Immature natural killer cell (primary cell): ENCODE measurements at regions not wholly inside any gene's neighbourhood (a gene's known extent, or its start where the extent isn't known, plus 50 kb on each side); places are given as distances from the start of the nearest gene placed in this dataset.
A peak's percentile ranks its signal among the peaks of the same experiment; 100 is the strongest.
"Not testable (repeated sequence)": the region's sequence is repeated elsewhere in the genome, so short reads cannot be mapped to it uniquely, and the experiment has no call there.

Experiments used
- DNase-seq, 3 donors: peaks; one replicate each; pipeline ENCODE4 v3.0.0; 2022; ENCODE audit warnings: mixed read lengths in 1 of 3
- H3K27ac Mint-ChIP-seq, 6 donors: one replicate each; pipeline ENCODE4 v1.8.0; 2020; ENCODE audit warnings: mixed read lengths in 6 of 6, mild to moderate bottlenecking in 5 of 6, inconsistent platforms in 4 of 6, moderate library complexity in 3 of 6
- H3K27me3 Mint-ChIP-seq, 3 donors: one replicate each; pipeline ENCODE4 v1.8.0; 2020 to 2021; ENCODE audit warnings: low read depth in 3 of 3, mild to moderate bottlenecking in 3 of 3, mixed read lengths in 3 of 3, moderate library complexity in 3 of 3, inconsistent platforms in 1 of 3
- H3K36me3 Mint-ChIP-seq, 3 donors: one replicate each; pipeline ENCODE4 v1.8.0; 2020; ENCODE audit warnings: mixed read lengths in 3 of 3, inconsistent platforms in 2 of 3, mild to moderate bottlenecking in 2 of 3
- H3K4me1 Mint-ChIP-seq, 2 donors: one replicate each; pipeline ENCODE4 v1.8.0; 2020; ENCODE audit warnings: inconsistent platforms in 2 of 2, mild to moderate bottlenecking in 2 of 2, mixed read lengths in 2 of 2, moderate library complexity in 1 of 2
- H3K4me3 Mint-ChIP-seq, 5 donors: one replicate each; pipeline ENCODE4 v1.8.0; 2020; ENCODE audit warnings: mild to moderate bottlenecking in 5 of 5, mixed read lengths in 5 of 5, inconsistent platforms in 3 of 5, moderate library complexity in 3 of 5
- H3K9me3 Mint-ChIP-seq, 6 donors: one replicate each; pipeline ENCODE4 v1.8.0; 2020; ENCODE audit warnings: mild to moderate bottlenecking in 6 of 6, mixed read lengths in 6 of 6, inconsistent platforms in 4 of 6, moderate library complexity in 3 of 6

DNA sequence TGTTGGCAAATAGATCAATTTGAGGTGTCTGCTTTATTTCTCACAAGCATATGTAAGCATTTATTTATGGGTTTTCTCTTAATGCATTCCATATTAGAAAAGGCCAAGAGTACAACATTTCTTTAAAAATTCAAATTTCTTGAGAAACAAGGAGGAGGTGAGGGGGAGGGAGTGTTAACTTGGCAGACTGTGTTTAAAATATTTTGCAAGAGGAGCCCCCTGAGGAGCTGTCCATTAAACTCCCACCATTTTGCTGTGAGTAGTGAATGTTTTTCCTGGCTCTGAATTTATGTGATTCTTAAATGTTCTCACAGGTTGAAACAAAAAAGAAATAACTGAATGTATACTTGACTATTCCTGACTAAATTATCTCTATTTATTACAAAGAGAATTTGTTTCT is 363.8 kb downstream of the PTPRC start:
- peaks cover 2 to 8% of the 10 kb centered on the region in 2 donors for H3K4me1 Mint-ChIP-seq
- H3K4me3 Mint-ChIP-seq: no peak overlapping the region
- H3K36me3 Mint-ChIP-seq: peaks cover 3 to 7% (median 5%) of the 10 kb centered on the region in 3 donors
- DNase-seq: no peak
- H3K27ac Mint-ChIP-seq: no peak overlapping the region
- H3K27me3 Mint-ChIP-seq: peaks cover 0 to 5% (median 2%) of the 10 kb centered on the region in 3 donors
- no peaks in the 10 kb centered on the region for H3K9me3 Mint-ChIP-seq

DNA sequence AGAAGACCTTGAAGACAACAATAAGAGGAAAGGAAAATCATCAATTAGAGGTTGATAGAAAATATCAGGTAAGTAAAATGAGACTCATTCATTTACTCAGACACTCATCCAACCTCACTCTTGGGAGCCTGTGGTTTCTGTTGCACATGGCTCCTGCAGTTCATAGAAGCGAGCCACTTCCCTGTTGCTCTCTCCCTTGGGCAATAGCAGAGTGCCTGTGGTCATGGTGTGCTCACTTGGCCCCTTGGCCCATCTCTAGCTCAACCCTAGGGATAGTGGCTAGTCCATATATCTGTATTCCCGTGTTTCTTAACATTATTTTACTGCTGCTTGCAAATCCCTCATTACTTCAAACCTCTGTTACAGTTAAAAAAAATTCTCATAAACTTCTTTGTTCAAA is 368.6 kb downstream of the PTPRC start:
- Mint-ChIP-seq H3K4me3 (no peak overlapping the region), H3K27me3 (peaks cover 2 to 4% (median 2%) of the 10 kb centered on the region in 3 donors)
- DNase-seq: no peak

DNA sequence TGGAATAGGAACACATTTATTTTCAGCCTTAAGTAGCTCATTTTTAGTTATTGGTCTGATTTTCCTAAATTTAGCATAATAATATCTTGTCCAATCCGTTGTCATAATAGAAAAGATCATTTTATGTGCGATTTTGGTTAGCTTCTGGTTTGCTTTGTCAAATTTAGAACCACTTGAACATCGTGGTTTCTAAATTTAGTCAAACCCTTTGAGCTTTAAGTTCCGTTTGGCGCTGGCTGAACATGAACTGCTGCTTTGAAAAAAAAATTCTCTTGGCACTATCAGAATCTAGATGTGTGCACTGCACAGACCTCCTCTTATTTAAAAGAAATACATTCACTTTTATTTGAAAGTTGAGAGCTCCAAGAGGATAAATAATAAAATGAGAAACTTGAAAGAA is 370.6 kb downstream of the PTPRC start:
- H3K4me1 Mint-ChIP-seq: peaks cover 32 to 67% of the 10 kb centered on the region in 2 donors
- H3K27ac Mint-ChIP-seq: peak overlapping the region; percentile 2 to 65 (median 54)
- H3K36me3 Mint-ChIP-seq: peaks cover 3 to 8% (median 5%) of the 10 kb centered on the region in 3 donors
- H3K9me3 Mint-ChIP-seq: no peaks in the 10 kb centered on the region
- DNase-seq: peak in 2 of 3 donors; percentile 3 to 15
- peaks cover 2 to 4% (median 4%) of the 10 kb centered on the region in 3 donors for H3K27me3 Mint-ChIP-seq
- peak overlapping the region; percentile 60 to 77 (median 72) for H3K4me3 Mint-ChIP-seq

More for the DNA sequence above, 368.6 kb downstream of the PTPRC start:
- no peak overlapping the region for H3K27ac Mint-ChIP-seq
- H3K36me3 Mint-ChIP-seq: peaks cover 3 to 8% (median 5%) of the 10 kb centered on the region in 3 donors
- H3K9me3 Mint-ChIP-seq: no peaks in the 10 kb centered on the region
- peaks cover 32 to 54% of the 10 kb centered on the region in 2 donors for H3K4me1 Mint-ChIP-seq

DNA sequence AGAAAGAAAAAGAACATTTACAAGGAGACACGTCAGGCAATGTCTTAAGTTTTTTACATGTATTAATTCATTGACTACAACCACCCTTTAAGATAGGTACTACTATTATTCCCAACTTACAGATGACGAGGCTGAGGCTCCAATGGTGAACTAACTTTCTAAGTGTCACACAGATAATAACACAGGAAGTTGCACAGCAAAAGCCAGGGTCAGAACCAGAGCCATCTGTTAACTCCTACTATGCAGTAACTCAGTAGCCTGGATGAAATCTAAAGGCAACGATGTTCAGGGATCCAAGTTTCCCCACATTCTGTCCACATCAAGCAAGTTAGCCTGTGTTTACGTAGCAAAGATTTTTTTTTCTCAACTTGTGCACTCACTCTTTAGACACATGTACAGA is 371.7 kb downstream of the PTPRC start:
- Mint-ChIP-seq H3K4me3 (peak overlapping the region; percentile 8 to 77 (median 72)), H3K9me3 (no peaks in the 10 kb centered on the region), H3K27ac (peak overlapping the region in 1 of 6 donors; percentile 57), H3K4me1 (peaks cover 32 to 73% of the 10 kb centered on the region in 2 donors), H3K36me3 (peaks cover 3 to 11% (median 5%) of the 10 kb centered on the region in 3 donors), H3K27me3 (peaks cover 2 to 4% (median 4%) of the 10 kb centered on the region in 3 donors)
- DNase-seq: peak; percentile 53 to 63 (median 55)

DNA sequence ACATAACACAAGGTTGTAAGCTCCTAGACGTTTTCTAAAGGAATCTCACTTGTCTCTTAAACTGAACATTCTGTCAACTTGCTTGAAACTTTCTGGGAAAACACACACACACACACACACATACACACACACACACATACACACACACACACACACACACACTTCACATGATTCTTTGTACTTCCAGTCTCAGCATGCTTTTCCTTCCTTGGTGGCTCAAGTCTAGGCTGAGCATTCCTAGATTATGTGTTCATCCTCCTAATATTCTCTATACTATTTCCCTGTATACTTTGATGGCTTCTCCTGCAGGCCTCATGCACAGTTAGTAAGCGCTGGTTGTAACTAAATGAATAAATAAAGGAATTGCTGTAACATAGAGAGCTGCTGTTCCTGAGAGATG is 372.1 kb downstream of the PTPRC start:
- H3K27ac Mint-ChIP-seq: peak overlapping the region in 1 of 6 donors; percentile 57
- H3K4me3 Mint-ChIP-seq: peak overlapping the region; percentile 8 to 77 (median 72)
- peaks cover 3 to 9% (median 3%) of the 10 kb centered on the region in 3 donors for H3K36me3 Mint-ChIP-seq
- peaks cover 2 to 4% (median 2%) of the 10 kb centered on the region in 3 donors for H3K27me3 Mint-ChIP-seq
- no peaks in the 10 kb centered on the region for H3K9me3 Mint-ChIP-seq
- H3K4me1 Mint-ChIP-seq: peaks cover 32 to 73% of the 10 kb centered on the region in 2 donors
- DNase-seq: no peak

DNA sequence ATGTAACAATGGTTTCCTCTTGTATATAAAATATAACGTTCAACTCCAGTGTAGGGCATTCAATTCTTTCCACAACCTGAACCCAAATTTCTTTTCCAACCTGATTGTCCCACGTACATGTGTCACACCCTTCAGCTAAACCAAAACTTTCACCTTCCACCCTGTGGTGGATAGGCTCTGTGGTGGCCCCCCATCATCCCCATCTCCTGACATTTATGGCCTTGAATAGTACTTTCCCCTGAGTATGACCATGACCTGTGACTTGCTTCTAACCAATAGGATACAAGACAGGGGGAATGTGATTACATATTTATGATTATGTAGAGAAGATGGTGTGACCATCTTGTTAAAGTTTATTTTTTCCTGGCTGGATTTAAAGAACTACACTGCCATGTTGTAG is 377.0 kb downstream of the PTPRC start:
- Mint-ChIP-seq H3K27ac (no peak overlapping the region), H3K36me3 (peaks cover 0 to 4% (median 0%) of the 10 kb centered on the region in 3 donors), H3K9me3 (no peaks in the 10 kb centered on the region), H3K4me1 (peaks cover 6 to 37% of the 10 kb centered on the region in 2 donors), H3K4me3 (no peak overlapping the region), H3K27me3 (peaks cover 2 to 4% (median 4%) of the 10 kb centered on the region in 3 donors)
- no peak for DNase-seq

DNA sequence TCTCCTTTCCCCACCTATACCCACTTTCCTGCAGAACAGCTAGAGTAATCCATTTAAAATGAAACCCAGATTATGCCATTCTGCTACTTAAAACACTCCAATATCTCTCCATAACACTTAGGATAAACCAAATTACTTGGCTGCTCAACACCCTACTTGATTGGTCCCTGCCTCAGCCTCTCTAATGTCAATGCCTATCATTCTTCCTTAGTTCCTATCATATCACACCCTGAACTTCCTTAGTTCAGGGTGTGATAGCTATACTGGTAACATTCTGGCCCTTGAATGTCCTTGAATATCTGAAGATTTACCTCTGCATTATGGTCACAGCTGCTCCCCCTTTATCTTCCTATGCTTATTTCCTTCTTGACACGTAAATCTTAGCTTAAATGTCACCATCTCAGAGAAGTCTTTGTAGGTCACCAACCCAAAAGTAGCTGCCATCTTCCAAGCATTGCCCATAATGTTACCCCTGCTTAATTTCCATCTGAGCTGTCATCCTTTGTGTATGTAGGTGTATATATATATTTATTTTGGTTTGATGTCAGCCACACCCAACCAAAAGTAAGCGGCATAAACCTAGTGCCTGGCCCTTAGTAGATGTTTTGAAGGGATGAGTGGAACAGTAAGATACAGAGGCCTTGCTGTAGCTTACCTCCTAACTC is 379.8 kb downstream of the PTPRC start:
- no peak overlapping the region for H3K27ac Mint-ChIP-seq
- no peaks in the 10 kb centered on the region for H3K9me3 Mint-ChIP-seq
- H3K4me1 Mint-ChIP-seq: peaks cover 3 to 21% of the 10 kb centered on the region in 2 donors
- peaks cover 0 to 8% (median 0%) of the 10 kb centered on the region in 3 donors for H3K36me3 Mint-ChIP-seq
- peaks cover 2 to 3% (median 3%) of the 10 kb centered on the region in 3 donors for H3K27me3 Mint-ChIP-seq
- DNase-seq: no peak
- H3K4me3 Mint-ChIP-seq: no peak overlapping the region

DNA sequence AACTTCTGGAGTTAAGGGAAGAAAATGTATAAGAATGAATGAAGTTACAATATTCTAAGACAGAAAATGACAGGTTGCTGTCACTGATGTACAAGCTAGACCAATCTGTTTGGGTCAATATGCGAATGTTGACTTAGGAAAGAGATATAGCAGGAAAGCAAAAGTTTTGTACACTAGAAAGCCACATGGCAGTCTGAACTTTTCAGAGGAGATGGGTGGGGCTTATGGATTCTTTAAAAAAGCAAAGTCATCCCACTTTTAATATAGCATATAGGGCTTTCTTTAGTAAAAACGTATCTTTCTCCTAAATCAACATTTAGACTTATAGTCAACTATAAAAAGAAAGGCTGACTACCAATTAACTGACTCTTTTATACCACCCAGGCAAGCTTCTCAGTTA is 381.2 kb downstream of the PTPRC start:
- Mint-ChIP-seq H3K4me1 (peaks cover 3 to 7% of the 10 kb centered on the region in 2 donors), H3K4me3 (no peak overlapping the region), H3K27me3 (peaks cover 0 to 3% (median 2%) of the 10 kb centered on the region in 3 donors), H3K9me3 (no peaks in the 10 kb centered on the region), H3K27ac (no peak overlapping the region), H3K36me3 (peaks cover 0 to 7% (median 0%) of the 10 kb centered on the region in 3 donors)
- DNase-seq: no peak

DNA sequence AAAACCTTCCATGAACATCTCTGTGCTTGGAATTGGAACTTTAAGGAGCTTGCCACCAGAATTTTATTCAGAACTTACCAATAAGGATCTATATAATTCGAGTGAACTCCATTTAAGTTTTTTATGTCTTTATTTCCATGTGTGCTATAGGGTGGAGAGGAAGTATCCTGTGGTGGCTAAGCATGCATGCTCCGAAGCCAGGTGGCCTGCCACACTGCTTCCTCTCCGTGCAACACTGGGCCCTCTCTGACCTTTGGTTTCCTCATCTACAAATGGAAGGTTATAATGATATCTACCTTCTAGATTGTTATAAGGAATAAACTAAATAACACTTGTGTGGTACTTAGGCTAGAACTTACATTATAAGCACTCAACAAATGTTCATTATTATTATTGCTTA is 382.1 kb downstream of the PTPRC start:
- no peak overlapping the region for H3K4me3 Mint-ChIP-seq
- H3K9me3 Mint-ChIP-seq: no peaks in the 10 kb centered on the region
- peaks cover 0 to 3% (median 2%) of the 10 kb centered on the region in 3 donors for H3K27me3 Mint-ChIP-seq
- H3K27ac Mint-ChIP-seq: no peak overlapping the region
- no peak for DNase-seq
- peaks cover 3 to 7% of the 10 kb centered on the region in 2 donors for H3K4me1 Mint-ChIP-seq
- peaks cover 0 to 7% (median 0%) of the 10 kb centered on the region in 3 donors for H3K36me3 Mint-ChIP-seq

DNA sequence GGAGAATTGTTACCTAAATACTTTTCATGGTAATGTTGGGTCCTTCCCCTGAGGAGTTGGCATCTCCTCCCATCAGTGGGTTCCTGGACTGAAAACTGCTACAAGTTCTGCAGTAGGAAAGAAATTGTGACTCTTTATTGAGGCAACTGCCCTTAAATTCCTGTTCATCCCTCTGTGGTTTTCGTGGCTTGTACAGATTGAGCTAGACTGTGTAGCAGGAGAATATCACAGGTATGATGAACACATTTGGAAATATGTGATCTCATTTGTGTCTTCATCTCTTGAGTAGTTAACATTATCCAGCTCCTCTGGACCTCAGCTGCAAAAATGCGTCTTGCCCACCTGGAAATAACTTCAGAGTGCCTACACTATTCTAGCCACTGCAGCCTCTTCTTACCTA is 390.6 kb downstream of the PTPRC start:
- no peak overlapping the region for H3K27ac Mint-ChIP-seq

DNA sequence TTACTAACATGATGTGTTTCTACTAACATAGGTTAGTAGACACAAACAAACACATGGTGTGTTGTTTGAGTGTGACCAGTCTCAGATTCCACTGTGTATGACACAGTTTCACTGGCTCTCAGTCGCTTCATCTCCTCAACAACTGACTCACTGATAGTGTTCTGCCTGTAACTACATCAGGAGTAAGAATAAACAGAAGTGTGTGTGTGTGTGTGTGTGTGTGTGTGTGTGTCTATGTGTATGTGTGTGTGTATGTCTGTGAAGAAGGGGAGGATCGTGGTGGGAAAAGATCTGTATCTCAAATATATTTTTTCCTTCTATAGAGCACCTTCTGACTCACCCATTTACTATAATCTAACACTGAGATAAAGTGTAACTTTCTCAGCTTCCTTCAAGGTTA is 391.0 kb downstream of the PTPRC start:
- Mint-ChIP-seq H3K27ac (no peak overlapping the region), H3K4me1 (peaks cover 29 to 43% of the 10 kb centered on the region in 2 donors), H3K27me3 (peaks cover 0 to 4% (median 2%) of the 10 kb centered on the region in 3 donors), H3K9me3 (peaks cover 0 to 4% (median 0%) of the 10 kb centered on the region in 6 donors), H3K4me3 (no peak overlapping the region), H3K36me3 (peaks cover 0 to 25% (median 5%) of the 10 kb centered on the region in 3 donors)
- DNase-seq: no peak

More for the DNA sequence above, 390.6 kb downstream of the PTPRC start:
- H3K36me3 Mint-ChIP-seq: peaks cover 0 to 25% (median 5%) of the 10 kb centered on the region in 3 donors
- H3K4me1 Mint-ChIP-seq: peaks cover 27 to 39% of the 10 kb centered on the region in 2 donors
- no peak overlapping the region for H3K4me3 Mint-ChIP-seq
- DNase-seq: no peak
- peaks cover 0 to 4% (median 0%) of the 10 kb centered on the region in 6 donors for H3K9me3 Mint-ChIP-seq
- peaks cover 0 to 4% (median 2%) of the 10 kb centered on the region in 3 donors for H3K27me3 Mint-ChIP-seq

DNA sequence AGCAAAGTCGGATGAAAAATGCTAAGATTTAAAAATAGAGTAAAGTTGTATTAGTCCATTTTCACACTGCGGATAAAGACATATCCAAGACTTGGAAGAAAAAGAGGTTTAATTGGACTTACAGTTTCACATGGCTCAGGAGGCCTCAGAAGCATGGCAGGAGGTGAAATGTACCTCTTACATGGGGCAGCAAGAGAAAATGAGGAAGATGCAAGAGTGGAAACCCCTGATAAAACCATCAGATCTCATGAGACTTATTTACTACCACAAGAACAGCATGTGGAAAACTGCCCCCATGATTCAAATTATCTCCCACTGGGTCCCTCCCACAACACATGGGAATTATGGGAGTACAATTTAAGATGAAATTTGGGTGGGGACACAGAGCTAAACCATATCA is 391.7 kb downstream of the PTPRC start:
- not testable (repeated sequence) for H3K4me3 Mint-ChIP-seq, H3K9me3 Mint-ChIP-seq, H3K27ac Mint-ChIP-seq, H3K27me3 Mint-ChIP-seq, DNase-seq
- peaks cover 0 to 29% (median 5%) of the 10 kb centered on the region in 3 donors for H3K36me3 Mint-ChIP-seq
- peaks cover 33 to 50% of the 10 kb centered on the region in 2 donors for H3K4me1 Mint-ChIP-seq

DNA sequence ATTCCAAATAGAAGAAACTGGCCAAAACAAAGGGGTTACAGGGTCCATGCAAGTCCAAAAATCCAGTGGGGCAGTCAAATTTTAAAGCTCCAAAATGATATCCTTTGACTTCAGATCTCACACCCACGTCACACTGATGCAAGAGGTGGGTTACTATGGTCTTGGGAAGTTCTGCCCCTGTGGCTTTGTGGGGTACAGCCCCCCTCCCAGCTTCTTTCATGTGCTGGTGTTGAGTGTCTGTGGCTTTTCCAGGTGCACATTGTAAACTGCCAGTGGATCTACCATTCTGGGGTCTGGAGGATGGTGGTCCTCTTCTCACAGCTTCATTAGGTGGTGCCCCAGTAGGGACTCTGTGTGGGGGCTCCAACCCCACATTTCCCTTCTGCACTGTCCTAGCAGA is 392.3 kb downstream of the PTPRC start:
- H3K36me3 Mint-ChIP-seq: peaks cover 0 to 26% (median 5%) of the 10 kb centered on the region in 3 donors
- not testable (repeated sequence) for H3K9me3 Mint-ChIP-seq

DNA sequence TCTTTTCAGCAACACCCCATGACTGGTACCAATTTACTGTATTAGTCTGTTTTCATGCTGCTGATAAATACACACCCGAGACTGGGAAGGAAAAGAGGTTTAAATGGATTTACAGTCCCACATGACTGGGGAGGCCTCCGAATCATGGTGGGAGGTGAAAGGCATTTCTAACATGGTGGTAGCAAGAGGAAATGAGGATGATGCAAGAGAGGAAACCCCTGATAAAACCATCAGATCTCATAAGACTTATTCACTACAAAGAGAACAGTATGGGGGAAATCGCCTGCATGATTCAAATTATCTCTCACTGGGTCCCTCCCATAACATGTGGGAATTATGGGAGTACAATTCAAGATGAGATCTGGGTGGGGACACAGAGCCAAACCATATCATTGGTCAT is 393.6 kb downstream of the PTPRC start:
- not testable (repeated sequence) for H3K27ac Mint-ChIP-seq, H3K27me3 Mint-ChIP-seq, H3K9me3 Mint-ChIP-seq, H3K4me3 Mint-ChIP-seq, DNase-seq
- Mint-ChIP-seq H3K36me3 (peaks cover 0 to 19% (median 5%) of the 10 kb centered on the region in 3 donors), H3K4me1 (peaks cover 33 to 50% of the 10 kb centered on the region in 2 donors)

More for the DNA sequence above, 392.3 kb downstream of the PTPRC start:
- DNase-seq, H3K4me3 Mint-ChIP-seq, H3K27ac Mint-ChIP-seq, H3K27me3 Mint-ChIP-seq: not testable (repeated sequence)
- H3K4me1 Mint-ChIP-seq: peaks cover 33 to 50% of the 10 kb centered on the region in 2 donors
